GM12878 (cell line): ENCODE measurements at regions not wholly inside any gene's neighbourhood (a gene's known extent, or its start where the extent isn't known, plus 50 kb on each side); places are given as distances from the start of the nearest gene placed in this dataset.

Source experiments
- ATAC-seq: fragments of 200-7000 bp; cut with Tn5 transposase; 3 replicates; pipeline ENCODE4 v1.9.1; 2020; ENCODE audit warnings: mild to moderate bottlenecking, moderate library complexity
- BruUV-seq: library from RNA; stranded (reverse); fragments of 400-500 nt; replicated peaks from 2 replicates; lab custom pipeline; 2021; lab: Mats Ljungman, UMichigan
- CTCF ChIA-PET: fragments of 300-600 bp; sonication (Branson Sonifier 250); formaldehyde crosslinking; extraction: SDS; loops from one replicate; lab custom pipeline; 2021; ENCODE audit warnings: inconsistent platforms; lab: Yijun Ruan, JAX
- POLR2A ChIA-PET: fragments of 350-600 bp; formaldehyde crosslinking; extraction: SDS; loops from one replicate; lab custom pipeline; 2021; ENCODE audit warnings: inconsistent platforms; lab: Charles Lee
- RAD21 ChIA-PET: fragments of 300-600 bp; sonication (Branson Sonifier 250); formaldehyde crosslinking; loops from one replicate; lab custom pipeline; 2023; ENCODE audit warnings: antibody characterized with exemption; ENCODE audit not compliant: unreplicated experiment; lab: Charles Lee
- SMC1A ChIA-PET: fragments of 300-600 bp; sonication (Branson Sonifier 250); formaldehyde crosslinking; loops from one replicate; lab custom pipeline; 2023; ENCODE audit not compliant: unreplicated experiment, uncharacterized antibody; lab: Charles Lee
- DNase-seq: peaks from one replicate; pipeline ENCODE4 v3.0.0-alpha.2; 2011; ENCODE audit warnings: low read depth, low spot score
- FAIRE-seq: peaks from 3 replicates; lab custom pipeline; 2011; peaks lifted over from hg19 to GRCh38; lab: Jason Lieb, UNC
- H2AFZ ChIP-seq: 2 replicates; pipeline ENCODE4 v1.6.0; 2011; ENCODE audit warnings: low read depth, low read length, control low read depth; ENCODE audit not compliant: control insufficient read depth
- H3K27ac ChIP-seq: 2 replicates; pipeline ENCODE4 v1.5.1; 2011; ENCODE audit warnings: control low read depth; ENCODE audit not compliant: control insufficient read depth, insufficient read depth
- H3K27me3 ChIP-seq, 2 experiments: replicated peaks in 1 of 2; 2 replicates each; pipeline versions ENCODE4 v1.6.0 to v1.6.1; 2011; ENCODE audit warnings: low read length in 1 of 2; ENCODE audit not compliant: control insufficient read depth in 2 of 2, insufficient read depth in 2 of 2
- H3K36me3 ChIP-seq, 2 experiments: 2 replicates each; pipeline ENCODE4 v1.5.1; 2011; ENCODE audit warnings: low read length in 1 of 2; ENCODE audit not compliant: control insufficient read depth in 2 of 2, insufficient read depth in 2 of 2
- H3K4me1 ChIP-seq: 2 replicates; pipeline ENCODE4 v1.6.1; 2011; ENCODE audit warnings: mild to moderate bottlenecking, low read length, moderate library complexity, mixed read lengths; ENCODE audit not compliant: control insufficient read depth, insufficient read depth
- H3K4me2 ChIP-seq: 2 replicates; pipeline ENCODE4 v1.6.0; 2011; ENCODE audit warnings: control low read depth; ENCODE audit not compliant: control insufficient read depth, insufficient read depth
- H3K4me3 ChIP-seq: fragments of 200-600 bp; sonication (generic); 2 replicates; pipeline ENCODE4 v1.5.1; 2016
- H3K79me2 ChIP-seq: 2 replicates; pipeline ENCODE4 v1.6.0; 2011; ENCODE audit warnings: low read length; ENCODE audit not compliant: control insufficient read depth, insufficient read depth
- H3K9ac ChIP-seq: 2 replicates; pipeline ENCODE4 v1.8.0; 2011; ENCODE audit warnings: low read length, control low read depth, mixed read lengths; ENCODE audit not compliant: control insufficient read depth, insufficient read depth
- H3K9me3 ChIP-seq: replicated peaks from 3 replicates; pipeline ENCODE4 v1.5.1; 2011; ENCODE audit warnings: mild to moderate bottlenecking, low read length; ENCODE audit not compliant: control insufficient read depth, insufficient read depth
- H4K20me1 ChIP-seq: 2 replicates; pipeline ENCODE4 v1.6.0; 2011; ENCODE audit not compliant: control insufficient read depth, insufficient read depth
- EED ChIP-seq: sonication (generic); IDR thresholded peaks from 2 replicates; pipeline ENCODE4 v1.6.1; 2016; ENCODE audit warnings: antibody characterized with exemption, low read depth
- KAT2A ChIP-seq: conservative IDR thresholded peaks from 2 replicates; pipeline ENCODE4 v1.6.1; 2011; ENCODE audit warnings: low read depth, low read length; ENCODE audit not compliant: control insufficient read depth
- MYB ChIP-seq: fragments of 150-350 bp; IDR thresholded peaks from 2 replicates; pipeline ENCODE4 v1.6.1; 2014; ENCODE audit warnings: mild to moderate bottlenecking, low read depth, low read length, borderline replicate concordance
- POLR2AphosphoS2 ChIP-seq: IDR thresholded peaks from 2 replicates; pipeline ENCODE4 v1.6.1; 2011; ENCODE audit warnings: low read depth, mild to moderate bottlenecking, low read length, improper control_type of control experiment, moderate library complexity
- SP1 ChIP-seq: IDR thresholded peaks from one replicate; pipeline ENCODE4 v1.6.1; 2011; ENCODE audit warnings: low read depth, low read length
- SUPT20H ChIP-seq: IDR thresholded peaks from 2 replicates; pipeline ENCODE4 v1.6.1; 2011; ENCODE audit warnings: low read depth, mild to moderate bottlenecking, low read length, moderate library complexity, borderline replicate concordance; ENCODE audit not compliant: control insufficient read depth
- WGBS: methylation state at CpG from one replicate; pipeline ENCODE4 v1.1.6; 2016; ENCODE audit warnings: low lambda C conversion rate; ENCODE audit not compliant: insufficient replicate concordance, insufficient coverage; ENCODE audit errors: missing lambda C conversion rate; 5-methylcytosine and 5-hydroxymethylcytosine counted together
- in situ Hi-C: fragments of 300-500 bp; cut with MboI; formaldehyde crosslinking; loops from 9 replicates; pipeline ENCODE4 v1.14.3; 2018; ENCODE audit warnings: mixed read lengths
- intact Hi-C: fragments of 100-400 bp; cut with micrococcal nuclease; formaldehyde crosslinking; loops from one replicate; pipeline ENCODE4 v1.14.2; 2022; ENCODE audit not compliant: unreplicated experiment
- TF ChIP-seq, protein P1 (sequence below): fragments of 450-650 bp; IDR thresholded peaks from 2 replicates; pipeline ENCODE4 v1.6.1; 2018; ENCODE audit warnings: mild to moderate bottlenecking, low read depth, moderate library complexity; ENCODE audit not compliant: partially characterized antibody
- TF ChIP-seq, protein P2 (sequence below): fragments of 450-650 bp; IDR thresholded peaks from 2 replicates; pipeline ENCODE4 v1.6.1; 2017; ENCODE audit warnings: mild to moderate bottlenecking, moderate library complexity

DNA sequence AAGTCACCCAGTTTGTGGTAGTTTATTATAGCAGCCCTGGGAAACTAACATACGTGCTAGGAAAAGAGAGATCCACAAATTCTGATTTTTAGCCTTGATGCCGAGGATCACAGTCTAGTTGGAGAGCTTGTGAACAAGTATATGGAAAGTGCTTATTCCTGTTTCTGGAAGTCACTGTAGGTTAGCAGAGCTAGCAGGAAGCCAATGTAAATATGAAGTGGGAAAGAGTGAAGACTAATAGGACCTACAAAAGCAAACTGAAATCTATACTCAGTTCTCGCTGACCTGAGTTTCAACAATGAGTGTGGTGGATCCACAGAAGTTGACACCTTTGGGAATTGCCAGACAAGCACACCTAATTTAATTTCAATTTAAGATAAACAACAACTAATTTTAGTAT is 254.9 kb downstream of the PLK2 start (continued):
- TF ChIP-seq MYB (no peak), EED (no peak)
- TF ChIP-seq, all 136 proteins: peak for 0

DNA sequence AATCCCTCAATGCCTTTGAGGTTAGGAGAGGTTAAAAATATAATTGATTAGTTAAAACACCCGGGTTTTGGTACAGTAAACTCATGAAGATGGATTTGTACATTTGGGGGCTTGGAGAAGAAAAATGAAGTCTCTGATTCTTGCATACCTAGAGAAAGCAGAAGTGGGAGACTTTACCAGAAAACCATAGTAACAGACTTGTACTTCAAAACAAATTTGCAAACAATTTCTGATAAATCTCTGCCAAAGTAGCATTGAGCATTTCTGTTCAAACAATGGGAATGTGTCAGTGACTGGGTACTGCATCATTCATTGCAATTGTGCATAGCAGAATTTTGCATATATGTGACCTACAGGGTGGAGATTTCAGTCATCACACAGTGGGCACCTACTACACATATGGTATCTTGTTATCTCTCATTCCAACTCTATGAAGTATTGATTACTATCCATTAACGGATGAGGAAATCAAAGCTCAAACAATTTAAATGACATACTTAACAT is 256.9 kb downstream of the PLK2 start:
- CTCF ChIA-PET = no interaction called here
- Histone ChIP-seq H3K27me3 (no peaks in the 10 kb centered on the region), H4K20me1 (no peaks in the 10 kb centered on the region), H3K4me1 (no peaks in the 10 kb centered on the region), H3K79me2 (no peaks in the 10 kb centered on the region), H3K9ac (no peak overlapping the region), H2AFZ (no peak overlapping the region), H3K9me3 (no peaks in the 10 kb centered on the region), H3K4me2 (no peak overlapping the region), H3K36me3 (no peaks in the 10 kb centered on the region), H3K4me3 (no peak overlapping the region), H3K27ac (no peak overlapping the region)
- RAD21 ChIA-PET = no interaction called here
- WGBS = 31% methylated on average over 2 of the region's 2 CpGs
- no peak for ATAC-seq
- no TSS peak for BruUV-seq
- DNase-seq = no peak
- no peak for FAIRE-seq
- in situ Hi-C loops = no loop called here
- intact Hi-C loops = no loop called here
- SMC1A ChIA-PET = no interaction called here
- no peak for TF ChIP-seq KAT2A
- TF ChIP-seq, protein P1, sequence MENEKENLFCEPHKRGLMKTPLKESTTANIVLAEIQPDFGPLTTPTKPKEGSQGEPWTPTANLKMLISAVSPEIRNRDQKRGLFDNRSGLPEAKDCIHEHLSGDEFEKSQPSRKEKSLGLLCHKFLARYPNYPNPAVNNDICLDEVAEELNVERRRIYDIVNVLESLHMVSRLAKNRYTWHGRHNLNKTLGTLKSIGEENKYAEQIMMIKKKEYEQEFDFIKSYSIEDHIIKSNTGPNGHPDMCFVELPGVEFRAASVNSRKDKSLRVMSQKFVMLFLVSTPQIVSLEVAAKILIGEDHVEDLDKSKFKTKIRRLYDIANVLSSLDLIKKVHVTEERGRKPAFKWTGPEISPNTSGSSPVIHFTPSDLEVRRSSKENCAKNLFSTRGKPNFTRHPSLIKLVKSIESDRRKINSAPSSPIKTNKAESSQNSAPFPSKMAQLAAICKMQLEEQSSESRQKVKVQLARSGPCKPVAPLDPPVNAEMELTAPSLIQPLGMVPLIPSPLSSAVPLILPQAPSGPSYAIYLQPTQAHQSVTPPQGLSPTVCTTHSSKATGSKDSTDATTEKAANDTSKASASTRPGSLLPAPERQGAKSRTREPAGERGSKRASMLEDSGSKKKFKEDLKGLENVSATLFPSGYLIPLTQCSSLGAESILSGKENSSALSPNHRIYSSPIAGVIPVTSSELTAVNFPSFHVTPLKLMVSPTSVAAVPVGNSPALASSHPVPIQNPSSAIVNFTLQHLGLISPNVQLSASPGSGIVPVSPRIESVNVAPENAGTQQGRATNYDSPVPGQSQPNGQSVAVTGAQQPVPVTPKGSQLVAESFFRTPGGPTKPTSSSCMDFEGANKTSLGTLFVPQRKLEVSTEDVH = no peak
- TF ChIP-seq, protein P2, sequence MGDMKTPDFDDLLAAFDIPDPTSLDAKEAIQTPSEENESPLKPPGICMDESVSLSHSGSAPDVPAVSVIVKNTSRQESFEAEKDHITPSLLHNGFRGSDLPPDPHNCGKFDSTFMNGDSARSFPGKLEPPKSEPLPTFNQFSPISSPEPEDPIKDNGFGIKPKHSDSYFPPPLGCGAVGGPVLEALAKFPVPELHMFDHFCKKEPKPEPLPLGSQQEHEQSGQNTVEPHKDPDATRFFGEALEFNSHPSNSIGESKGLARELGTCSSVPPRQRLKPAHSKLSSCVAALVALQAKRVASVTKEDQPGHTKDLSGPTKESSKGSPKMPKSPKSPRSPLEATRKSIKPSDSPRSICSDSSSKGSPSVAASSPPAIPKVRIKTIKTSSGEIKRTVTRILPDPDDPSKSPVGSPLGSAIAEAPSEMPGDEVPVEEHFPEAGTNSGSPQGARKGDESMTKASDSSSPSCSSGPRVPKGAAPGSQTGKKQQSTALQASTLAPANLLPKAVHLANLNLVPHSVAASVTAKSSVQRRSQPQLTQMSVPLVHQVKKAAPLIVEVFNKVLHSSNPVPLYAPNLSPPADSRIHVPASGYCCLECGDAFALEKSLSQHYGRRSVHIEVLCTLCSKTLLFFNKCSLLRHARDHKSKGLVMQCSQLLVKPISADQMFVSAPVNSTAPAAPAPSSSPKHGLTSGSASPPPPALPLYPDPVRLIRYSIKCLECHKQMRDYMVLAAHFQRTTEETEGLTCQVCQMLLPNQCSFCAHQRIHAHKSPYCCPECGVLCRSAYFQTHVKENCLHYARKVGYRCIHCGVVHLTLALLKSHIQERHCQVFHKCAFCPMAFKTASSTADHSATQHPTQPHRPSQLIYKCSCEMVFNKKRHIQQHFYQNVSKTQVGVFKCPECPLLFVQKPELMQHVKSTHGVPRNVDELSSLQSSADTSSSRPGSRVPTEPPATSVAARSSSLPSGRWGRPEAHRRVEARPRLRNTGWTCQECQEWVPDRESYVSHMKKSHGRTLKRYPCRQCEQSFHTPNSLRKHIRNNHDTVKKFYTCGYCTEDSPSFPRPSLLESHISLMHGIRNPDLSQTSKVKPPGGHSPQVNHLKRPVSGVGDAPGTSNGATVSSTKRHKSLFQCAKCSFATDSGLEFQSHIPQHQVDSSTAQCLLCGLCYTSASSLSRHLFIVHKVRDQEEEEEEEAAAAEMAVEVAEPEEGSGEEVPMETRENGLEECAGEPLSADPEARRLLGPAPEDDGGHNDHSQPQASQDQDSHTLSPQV = no peak
- TF ChIP-seq SP1 = no peak
- no peak for TF ChIP-seq POLR2AphosphoS2
- no peak for TF ChIP-seq SUPT20H
- POLR2A ChIA-PET = no interaction called here
